ENCODE measurements at regions not wholly inside any gene's neighbourhood (a gene's known extent, or its start where the extent isn't known, plus 50 kb on each side); places are given as distances from the start of the nearest gene placed in this dataset.
"Not testable (repeated sequence)": the region's sequence is repeated elsewhere in the genome, so short reads cannot be mapped to it uniquely, and the experiment has no call there.

DNA sequence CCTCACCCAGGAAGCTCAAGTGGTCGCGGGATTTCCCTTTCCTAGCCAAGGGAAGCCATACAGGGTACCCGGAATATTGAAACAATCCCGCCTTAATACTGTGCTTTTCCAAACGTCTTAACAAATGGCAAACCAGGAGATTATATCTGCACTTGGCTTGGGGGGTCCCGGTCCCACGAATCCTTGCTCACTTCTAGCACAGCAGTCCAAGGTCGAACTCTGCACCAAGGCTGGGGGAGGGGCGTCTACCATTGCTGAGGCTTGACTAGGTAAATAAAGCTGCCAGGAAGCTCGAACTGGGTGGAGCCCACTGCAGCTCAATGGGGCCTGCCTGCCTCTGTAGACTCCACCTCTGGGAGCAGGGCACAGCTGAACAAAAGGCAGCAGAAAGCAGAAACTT is 1644.8 kb downstream of the PCDH9 start:
- Histone ChIP-seq H3K27me3 (no peaks in the 10 kb centered on the region), H3K9me3 (no peaks in the 10 kb centered on the region), H3K4me1 (no peaks in the 10 kb centered on the region), H3K9ac (ENCODE audit: low read depth in 2 of 2, low read length in 2 of 2) (no peak overlapping the region), H3K4me3 (no peak overlapping the region), H3K27ac (no peak overlapping the region), H3K36me3 (no peaks in the 10 kb centered on the region)
- intact Hi-C loops (cut with DNase I): no loop called here
- DNase-seq: no peak
- TF ChIP-seq, protein P1, sequence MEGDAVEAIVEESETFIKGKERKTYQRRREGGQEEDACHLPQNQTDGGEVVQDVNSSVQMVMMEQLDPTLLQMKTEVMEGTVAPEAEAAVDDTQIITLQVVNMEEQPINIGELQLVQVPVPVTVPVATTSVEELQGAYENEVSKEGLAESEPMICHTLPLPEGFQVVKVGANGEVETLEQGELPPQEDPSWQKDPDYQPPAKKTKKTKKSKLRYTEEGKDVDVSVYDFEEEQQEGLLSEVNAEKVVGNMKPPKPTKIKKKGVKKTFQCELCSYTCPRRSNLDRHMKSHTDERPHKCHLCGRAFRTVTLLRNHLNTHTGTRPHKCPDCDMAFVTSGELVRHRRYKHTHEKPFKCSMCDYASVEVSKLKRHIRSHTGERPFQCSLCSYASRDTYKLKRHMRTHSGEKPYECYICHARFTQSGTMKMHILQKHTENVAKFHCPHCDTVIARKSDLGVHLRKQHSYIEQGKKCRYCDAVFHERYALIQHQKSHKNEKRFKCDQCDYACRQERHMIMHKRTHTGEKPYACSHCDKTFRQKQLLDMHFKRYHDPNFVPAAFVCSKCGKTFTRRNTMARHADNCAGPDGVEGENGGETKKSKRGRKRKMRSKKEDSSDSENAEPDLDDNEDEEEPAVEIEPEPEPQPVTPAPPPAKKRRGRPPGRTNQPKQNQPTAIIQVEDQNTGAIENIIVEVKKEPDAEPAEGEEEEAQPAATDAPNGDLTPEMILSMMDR (IDR thresholded peaks at IDR 0.05): no peak

DNA sequence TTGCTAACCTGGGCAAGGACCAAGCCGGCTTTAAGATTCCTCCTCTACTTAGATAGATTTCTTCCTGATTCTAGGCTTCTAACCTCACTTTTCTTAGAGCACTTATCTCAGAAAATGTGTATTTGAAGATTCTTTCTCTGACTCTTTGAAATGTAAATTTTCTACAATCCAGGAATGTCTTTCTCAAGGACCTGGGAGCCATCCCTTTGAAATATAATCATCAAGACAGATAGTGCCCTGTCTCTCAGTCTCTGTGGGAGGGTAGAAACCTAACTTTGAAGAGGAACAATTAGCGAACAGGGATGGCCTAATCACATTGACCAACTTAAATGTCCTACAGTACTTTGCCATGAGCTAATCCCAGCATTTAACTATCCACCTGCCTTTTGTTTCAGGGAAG is 1646.0 kb downstream of the PCDH9 start:
- H3K27me3 ChIP-seq: no peaks in the 10 kb centered on the region
- TF ChIP-seq, protein P1 (IDR thresholded peaks at IDR 0.05): no peak
- no peak for DNase-seq
- no peak overlapping the region for H3K27ac ChIP-seq
- no peak overlapping the region for H3K4me3 ChIP-seq
- intact Hi-C loops (cut with DNase I): no loop called here
- no peaks in the 10 kb centered on the region for H3K9me3 ChIP-seq
- no peak overlapping the region for H3K9ac ChIP-seq (ENCODE audit: low read depth in 2 of 2, low read length in 2 of 2)
- H3K4me1 ChIP-seq: no peaks in the 10 kb centered on the region
- no peaks in the 10 kb centered on the region for H3K36me3 ChIP-seq

DNA sequence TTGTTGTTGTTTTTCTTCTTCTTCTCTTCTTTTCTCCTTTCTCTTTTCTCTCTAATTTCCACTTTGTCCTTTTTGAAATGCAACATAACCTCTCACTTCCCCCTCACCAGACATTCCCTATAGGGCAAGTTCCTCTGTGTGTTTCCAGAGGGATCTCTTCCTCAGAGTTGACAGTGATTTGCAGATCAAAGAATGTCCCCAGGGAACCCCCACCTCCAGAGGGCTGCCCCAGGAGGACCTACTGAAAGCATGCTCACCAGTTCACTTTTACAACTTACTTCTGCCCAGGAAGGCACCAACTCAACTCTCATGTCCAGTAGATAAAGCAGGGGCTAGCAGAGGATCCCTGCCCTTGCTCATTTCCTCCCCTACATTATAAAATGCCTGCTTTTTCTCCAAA is 1648.0 kb downstream of the PCDH9 start:
- DNase-seq: no peak
- Histone ChIP-seq H3K4me3 (no peak overlapping the region), H3K36me3 (no peaks in the 10 kb centered on the region), H3K4me1 (no peaks in the 10 kb centered on the region), H3K9me3 (no peaks in the 10 kb centered on the region), H3K27ac (no peak overlapping the region), H3K27me3 (no peaks in the 10 kb centered on the region), H3K9ac (ENCODE audit: low read depth in 2 of 2, low read length in 2 of 2) (no peak overlapping the region)
- intact Hi-C loops (cut with DNase I): no loop called here
- TF ChIP-seq, protein P1 (IDR thresholded peaks at IDR 0.05): no peak

DNA sequence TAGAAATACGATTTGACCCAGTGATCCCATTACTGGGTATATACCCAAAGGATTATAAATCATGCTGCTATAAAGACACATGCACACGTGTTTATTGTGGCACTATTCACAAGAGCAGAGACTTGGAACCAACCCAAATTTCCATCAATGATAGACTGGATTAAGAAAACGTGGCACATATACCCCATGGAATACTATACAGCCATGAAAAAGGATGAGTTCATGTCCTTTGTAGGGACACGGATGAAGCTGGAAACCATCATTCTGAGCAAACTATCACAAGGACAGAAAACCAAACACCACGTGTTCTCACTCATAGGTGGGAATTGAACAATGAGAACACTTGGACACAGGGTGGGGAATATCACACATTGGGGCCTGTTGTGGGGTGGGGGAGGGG is 1665.6 kb downstream of the PCDH9 start:
- H3K36me3 ChIP-seq; H3K9ac ChIP-seq (ENCODE audit: low read depth in 2 of 2, low read length in 2 of 2); DNase-seq; H3K4me3 ChIP-seq; H3K4me1 ChIP-seq; H3K27ac ChIP-seq; H3K9me3 ChIP-seq; H3K27me3 ChIP-seq; intact Hi-C loops (cut with DNase I): not testable (repeated sequence)

DNA sequence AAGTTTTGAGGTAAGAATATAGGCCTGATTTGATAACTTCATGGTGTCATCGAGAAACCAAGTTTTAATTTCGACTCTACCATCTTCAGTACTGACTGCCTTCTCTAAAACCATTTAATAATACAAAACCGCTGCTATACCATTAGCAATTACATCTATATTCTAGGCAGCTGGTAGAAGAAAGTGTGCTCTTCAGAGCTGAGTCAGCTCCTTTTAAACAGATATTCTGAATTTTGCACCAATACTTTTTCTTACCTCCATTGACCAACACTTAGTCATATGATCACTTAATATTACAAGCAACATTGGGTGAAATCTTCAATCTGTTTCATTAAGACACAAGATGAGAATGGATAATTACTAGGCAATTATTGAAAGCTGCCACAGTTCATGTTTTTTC is 1667.8 kb downstream of the PCDH9 start:
- no peaks in the 10 kb centered on the region for H3K36me3 ChIP-seq
- no peak overlapping the region for H3K9ac ChIP-seq (ENCODE audit: low read depth in 2 of 2, low read length in 2 of 2)
- no peak overlapping the region for H3K4me3 ChIP-seq
- H3K4me1 ChIP-seq: no peaks in the 10 kb centered on the region
- H3K27me3 ChIP-seq: no peaks in the 10 kb centered on the region
- intact Hi-C loops (cut with DNase I): no loop called here
- no peaks in the 10 kb centered on the region for H3K9me3 ChIP-seq
- H3K27ac ChIP-seq: no peak overlapping the region
- TF ChIP-seq, protein P1 (IDR thresholded peaks at IDR 0.05): no peak
- DNase-seq: no peak

DNA sequence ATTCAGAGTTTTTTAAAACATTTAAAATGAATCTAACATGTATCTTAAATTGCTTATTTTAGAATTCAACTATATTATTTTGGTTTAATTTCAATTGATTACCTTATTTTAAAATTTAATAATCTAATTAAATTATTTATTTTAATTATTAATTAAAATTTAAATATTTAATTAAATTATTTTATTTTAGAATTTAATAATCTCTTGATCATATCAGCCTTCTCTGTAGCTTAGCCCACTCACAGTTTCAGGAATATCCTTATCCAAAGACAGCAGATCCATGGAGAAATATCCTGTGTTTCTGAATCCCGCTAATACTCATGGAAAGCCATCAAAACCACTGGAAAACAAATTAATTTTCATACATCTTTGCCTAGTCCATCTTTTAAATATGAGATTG is 1669.2 kb downstream of the PCDH9 start:
- Histone ChIP-seq H3K36me3 (no peaks in the 10 kb centered on the region), H3K9me3 (no peaks in the 10 kb centered on the region), H3K27ac (no peak overlapping the region), H3K27me3 (no peaks in the 10 kb centered on the region), H3K4me3 (no peak overlapping the region), H3K4me1 (no peaks in the 10 kb centered on the region), H3K9ac (ENCODE audit: low read depth in 2 of 2, low read length in 2 of 2) (no peak overlapping the region)
- TF ChIP-seq, protein P1 (IDR thresholded peaks at IDR 0.05): no peak
- DNase-seq: no peak
- intact Hi-C loops (cut with DNase I): no loop called here

All from colonic mucosa (tissue), 4 donors.